GM18870 (cell line): ENCODE measurements at regions not wholly inside any gene's neighbourhood (a gene's known extent, or its start where the extent isn't known, plus 50 kb on each side); places are given as distances from the start of the nearest gene placed in this dataset.
A peak's percentile ranks its signal among the peaks of the same experiment; 100 is the strongest.

Experiments used
- ATAC-seq: cut with Tn5 transposase; IDR thresholded peaks from one replicate; pipeline ENCODE4 v1.9.1; 2021; ENCODE audit warnings: moderate library complexity; ENCODE audit not compliant: unreplicated experiment

DNA sequence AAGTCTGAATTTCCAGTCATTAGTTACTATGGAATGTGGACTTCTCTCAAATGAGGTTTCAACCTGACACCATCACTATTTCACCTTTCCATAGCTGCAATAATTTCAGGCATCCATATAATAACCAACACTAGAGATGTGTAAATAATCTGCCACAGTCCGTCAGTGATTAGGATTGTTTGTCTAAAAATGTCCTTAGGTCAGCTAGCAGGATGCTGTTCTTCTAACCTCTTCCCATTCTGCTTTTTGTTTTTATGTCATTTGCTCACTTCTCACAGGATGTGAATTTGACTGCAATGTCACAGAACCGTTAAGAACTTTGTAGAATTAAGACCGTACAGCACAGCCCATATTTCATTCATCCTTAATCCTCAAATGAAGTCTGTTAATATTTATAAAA is 166.4 kb upstream of the RASA1 start:
- ATAC-seq: no peak

GRCh38 chr5:87102841-87103240 is 164.8 kb upstream of the RASA1 start:
- ATAC-seq: no peak

- peak; percentile 99 for ATAC-seq
These were observed 163.9 kb upstream of the RASA1 start for GRCh38 chr5:87103616-87104287.

- no peak for ATAC-seq
These were observed 162.1 kb upstream of the RASA1 start for GRCh38 chr5:87105577-87105976.

DNA sequence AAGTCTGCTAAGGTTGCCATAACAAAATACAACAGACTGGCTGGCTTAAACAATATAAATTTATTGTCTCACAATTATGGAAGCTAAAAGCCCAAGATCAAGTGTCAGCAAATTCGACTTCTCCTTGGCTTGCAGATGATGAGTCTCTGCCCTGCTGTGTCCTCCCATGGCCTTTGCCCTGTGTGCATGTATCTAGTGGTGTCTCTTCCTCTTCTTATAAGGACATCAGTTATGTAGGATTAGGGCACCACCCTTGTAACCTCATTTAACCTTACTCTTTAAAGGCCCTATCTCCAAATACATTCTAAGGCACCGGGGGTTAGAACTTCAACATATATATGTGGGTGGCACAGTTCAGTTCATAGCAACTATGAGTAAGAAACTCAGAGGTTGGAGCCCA is 157.9 kb upstream of the RASA1 start:
- no peak for ATAC-seq

- ATAC-seq: no peak
These were observed 157.0 kb upstream of the RASA1 start for GRCh38 chr5:87110721-87111120.

DNA sequence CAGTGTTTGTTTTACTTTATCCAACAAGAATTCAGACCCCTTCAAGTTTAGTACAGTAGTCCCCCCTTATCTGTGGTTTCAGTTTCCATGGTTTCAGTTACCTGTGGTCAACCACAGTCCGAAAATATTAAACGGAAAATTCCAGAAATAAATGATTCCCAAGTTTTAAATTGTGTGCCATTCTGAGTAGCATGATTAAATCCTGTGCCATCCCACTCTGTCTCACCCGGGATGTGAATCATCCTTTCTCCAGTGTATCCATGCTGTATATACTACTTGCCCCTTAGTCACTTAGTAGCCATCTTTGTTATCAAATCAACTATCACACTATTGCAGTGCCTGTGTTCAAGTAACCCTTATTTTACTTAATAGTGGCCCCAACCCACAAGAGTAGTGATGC is 153.8 kb upstream of the RASA1 start:
- no peak for ATAC-seq

- ATAC-seq: no peak
These were observed 153.1 kb upstream of the RASA1 start for GRCh38 chr5:87114631-87115030.

GRCh38 chr5:87115839-87116364 is 151.8 kb upstream of the RASA1 start:
- no peak for ATAC-seq

GRCh38 chr5:87116825-87117512 is 150.7 kb upstream of the RASA1 start:
- ATAC-seq: peak; percentile 87

GRCh38 chr5:87119588-87119987 is 148.1 kb upstream of the RASA1 start:
- no peak for ATAC-seq

DNA sequence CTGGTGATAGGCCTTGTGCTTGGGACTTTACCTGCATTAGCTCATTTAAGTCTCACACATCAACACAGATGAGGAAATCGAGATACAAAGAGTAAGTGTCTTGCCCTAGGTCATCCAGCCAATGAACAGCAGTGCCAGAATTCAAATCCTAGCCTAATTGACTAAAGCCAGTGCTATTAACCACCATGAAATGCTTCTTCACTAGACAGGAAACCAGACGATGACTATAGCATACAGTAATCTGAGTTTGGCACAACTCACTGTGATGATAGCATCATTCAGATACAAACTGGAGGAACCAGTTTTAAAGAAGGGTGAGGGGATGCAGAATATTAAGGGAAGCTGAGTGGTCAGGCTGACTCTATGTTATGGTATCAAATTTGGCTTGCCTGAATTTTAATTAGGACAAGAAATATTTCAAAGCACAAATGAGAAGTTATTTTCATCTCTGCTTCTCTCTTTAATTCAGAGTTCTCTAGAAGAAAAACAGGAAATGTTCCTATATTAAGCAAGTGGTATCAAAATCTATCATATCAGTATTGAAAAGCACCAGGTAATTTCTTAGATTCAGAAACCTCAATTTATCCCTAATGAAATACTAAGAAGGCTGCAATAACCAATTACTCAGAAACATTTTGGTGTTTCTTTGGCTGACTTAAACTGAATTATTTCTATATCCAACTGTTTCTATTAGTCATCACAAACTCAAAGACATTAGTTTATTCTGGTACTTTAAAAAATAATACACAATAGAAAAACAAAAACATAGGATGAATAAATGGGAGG is 147.0 kb upstream of the RASA1 start:
- peak; percentile 27 for ATAC-seq

- peak; percentile 77 for ATAC-seq
These were observed 146.2 kb upstream of the RASA1 start for GRCh38 chr5:87121304-87122150.

DNA sequence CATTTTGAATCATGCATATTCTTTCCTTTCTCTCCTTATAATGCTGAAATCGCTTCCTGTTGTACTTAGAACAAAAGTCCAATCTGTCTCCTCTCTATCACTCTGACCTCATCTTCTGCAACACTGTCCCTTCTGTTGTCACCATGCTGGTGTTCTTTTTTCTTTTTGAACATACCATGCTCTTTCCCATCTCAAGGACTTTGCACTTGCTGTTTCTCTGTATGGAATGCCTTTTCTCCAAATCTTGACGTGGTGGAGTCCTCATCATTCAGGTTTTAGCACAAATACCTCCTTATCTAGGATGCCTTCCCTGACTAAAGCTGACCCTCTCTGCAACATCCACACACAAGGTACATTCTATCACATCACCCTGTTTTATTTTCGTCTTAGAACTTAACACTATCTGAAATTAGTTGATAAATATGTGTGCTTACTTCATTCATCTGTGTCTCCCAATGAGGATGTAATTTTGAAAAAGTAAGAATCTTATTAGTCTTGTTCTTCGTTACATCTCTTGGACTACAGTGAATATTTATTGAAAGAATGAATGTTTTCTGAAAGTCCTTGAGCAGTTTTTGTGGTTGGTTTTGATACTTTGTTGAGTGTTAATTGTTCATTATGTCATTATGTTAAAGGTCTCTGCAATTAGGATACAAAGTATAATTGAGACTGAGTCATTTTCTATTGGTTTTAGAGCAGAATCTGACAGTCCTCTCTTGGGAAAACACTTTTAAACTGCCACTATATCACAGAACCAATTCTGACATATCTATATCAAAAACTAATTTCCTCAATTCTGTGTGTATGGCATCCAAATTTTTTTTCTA is 145.3 kb upstream of the RASA1 start:
- no peak for ATAC-seq

- no peak for ATAC-seq
These were observed 141.9 kb upstream of the RASA1 start for GRCh38 chr5:87125766-87126165.

DNA sequence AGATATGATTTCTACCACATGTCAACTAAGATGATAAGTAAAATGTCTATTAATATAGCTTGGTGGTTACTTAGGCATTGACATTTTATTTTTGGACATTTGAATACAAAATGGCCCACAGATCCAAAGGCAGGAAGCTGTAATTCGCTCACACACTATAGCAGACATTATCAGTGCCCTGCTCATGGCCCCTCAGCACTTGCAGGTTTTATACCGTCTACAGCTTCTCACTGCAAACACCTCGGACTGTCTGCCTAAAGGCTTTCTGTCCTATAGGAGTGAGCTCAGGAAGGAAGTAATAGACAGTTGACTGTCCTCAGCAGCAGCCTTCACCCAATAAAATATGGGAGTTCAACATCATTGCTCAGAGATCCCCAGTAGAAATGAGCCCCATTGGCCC is 140.8 kb upstream of the RASA1 start:
- ATAC-seq: no peak

- no peak for ATAC-seq
These were observed 140.3 kb upstream of the RASA1 start for GRCh38 chr5:87127426-87127825.

DNA sequence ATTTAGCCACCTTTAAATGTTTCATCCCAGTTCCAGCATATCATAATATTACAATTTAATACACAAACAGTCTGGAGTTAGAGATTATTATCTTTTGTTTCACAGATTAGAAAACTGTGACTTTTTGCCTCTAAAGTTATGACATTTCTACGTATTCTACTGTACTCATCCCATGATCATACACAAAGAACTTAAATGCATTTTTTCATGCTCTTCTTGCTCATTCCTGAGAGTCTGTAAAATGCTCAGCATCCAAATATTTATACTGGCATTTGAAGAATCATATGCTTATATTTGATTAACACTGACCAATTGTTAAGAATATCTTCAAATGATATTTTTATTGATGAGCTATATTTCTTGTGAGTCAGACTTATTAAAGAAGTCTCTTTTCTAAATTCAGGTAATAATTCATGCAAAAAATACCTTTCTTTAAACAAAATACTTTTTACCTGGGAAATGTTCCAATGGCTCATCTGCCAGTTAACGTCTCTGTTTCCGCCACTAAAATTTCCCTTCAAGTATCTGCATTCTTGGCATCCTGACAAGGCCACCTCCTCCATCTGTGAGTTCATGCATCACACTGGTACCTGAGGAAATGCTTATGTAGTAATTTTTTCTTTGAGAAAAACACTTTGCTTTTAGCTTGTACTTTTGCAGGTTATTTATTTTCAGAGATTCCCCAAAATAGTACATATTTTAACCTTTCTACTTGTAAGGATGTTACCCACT is 139.6 kb upstream of the RASA1 start:
- ATAC-seq: no peak

- ATAC-seq: no peak
These were observed 138.6 kb upstream of the RASA1 start for GRCh38 chr5:87129046-87129445.
